ENCODE measurements at regions not wholly inside any gene's neighbourhood (a gene's known extent, or its start where the extent isn't known, plus 50 kb on each side); places are given as distances from the start of the nearest gene placed in this dataset.

DNA sequence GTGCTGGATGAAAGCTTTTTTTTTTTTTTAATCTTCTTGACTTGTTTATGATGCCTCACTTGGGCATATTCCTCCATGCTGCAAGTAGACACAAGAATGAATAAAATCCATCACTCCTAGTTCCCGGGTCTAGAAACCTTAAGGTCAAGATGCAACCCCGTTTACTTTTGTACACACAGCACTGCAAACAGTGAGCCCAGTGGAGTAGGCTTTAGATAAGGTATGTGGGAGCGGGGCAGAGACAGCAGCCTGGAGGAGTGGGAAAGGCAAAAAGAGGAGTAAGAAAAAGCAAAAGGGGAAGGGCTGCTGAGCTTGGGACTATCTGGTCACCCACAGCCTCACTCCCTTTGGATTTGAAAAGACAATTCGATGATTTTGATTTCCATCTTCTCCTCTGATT lies 429.8 kb upstream of the ARGLU1 start:
- ChIA-PET CTCF (no interaction called here), POLR2A (ENCODE audit: unreplicated experiment) (interaction anchor here (0.7 kb wide), 1 partner anchor 483 kb away, joined by 11 read pairs; no protein-coding TSS in a partner anchor)
- no peaks in the 10 kb centered on the region; the same call in 1 of the 2 replicates for H3K27me3 ChIP-seq (ENCODE audit: insufficient read depth, low read depth)
- H2AFZ ChIP-seq: no peak overlapping the region
- BruUV-seq (replicated peaks): no TSS peak
- TF ChIP-seq CTCF (conservative IDR thresholded peaks at IDR 0.05) (no peak), EZH2 (IDR thresholded peaks at IDR 0.05; ENCODE audit: low read depth) (no peak)
- H3K9me3 ChIP-seq (ENCODE audit: insufficient read depth, low read depth): no peaks in the 10 kb centered on the region
- H3K36me3 ChIP-seq (ENCODE audit: low read depth): no peaks in the 10 kb centered on the region
- no peak overlapping the region for H3K4me3 ChIP-seq
- no peaks in the 10 kb centered on the region for H3K79me2 ChIP-seq (ENCODE audit: low read depth)
- no peaks in the 10 kb centered on the region for H3K4me1 ChIP-seq (replicated peaks; ENCODE audit: insufficient read depth)
- H3K4me2 ChIP-seq: no peak overlapping the region
- H3F3A ChIP-seq (ENCODE audit: insufficient read depth, low read depth): no peaks in the 10 kb centered on the region
- no peaks in the 10 kb centered on the region; the same call in 1 of the 2 replicates for H3K9me2 ChIP-seq (ENCODE audit: insufficient read depth)
- no peak overlapping the region for H3K27ac ChIP-seq
- no peak for DNase-seq
- no peaks in the 10 kb centered on the region for H4K20me1 ChIP-seq (ENCODE audit: insufficient read depth)
- intact Hi-C loops (cut with micrococcal nuclease; ENCODE audit: unreplicated experiment): no loop called here

DNA sequence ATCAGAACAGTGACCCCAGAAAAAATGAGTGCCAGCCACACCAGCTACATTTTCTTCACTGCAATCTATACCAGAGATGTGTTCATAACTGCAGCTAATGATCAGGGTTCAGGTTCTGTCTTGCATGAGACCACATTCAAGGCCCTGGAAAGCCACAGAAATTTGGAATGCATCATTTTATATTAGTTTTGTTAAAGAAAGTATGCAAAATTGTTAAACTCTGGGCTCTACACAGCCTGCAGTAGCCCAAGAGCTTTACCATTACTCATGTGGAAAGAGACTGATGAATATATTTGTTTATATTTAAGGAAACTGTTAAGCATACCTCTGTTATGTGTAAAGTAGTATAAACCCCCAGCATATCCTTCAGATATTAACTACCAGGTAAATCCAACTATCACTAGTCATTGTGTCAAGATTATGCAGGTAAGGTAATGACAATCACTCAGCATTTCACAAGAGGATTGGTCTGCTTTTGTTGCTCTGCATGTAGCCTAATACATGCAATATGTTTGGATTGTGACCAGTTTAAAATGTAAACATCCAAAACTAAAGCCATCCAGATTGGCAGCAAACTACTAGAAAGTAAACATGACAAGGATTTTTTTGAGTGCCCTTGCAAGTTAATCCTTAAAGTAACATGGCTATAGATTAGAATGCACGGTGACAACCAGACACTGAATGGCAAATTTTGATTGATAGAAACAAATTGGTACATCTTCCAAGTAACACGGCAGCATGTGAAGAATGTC lies 429.1 kb upstream of the ARGLU1 start:
- CTCF ChIA-PET: no interaction called here

DNA sequence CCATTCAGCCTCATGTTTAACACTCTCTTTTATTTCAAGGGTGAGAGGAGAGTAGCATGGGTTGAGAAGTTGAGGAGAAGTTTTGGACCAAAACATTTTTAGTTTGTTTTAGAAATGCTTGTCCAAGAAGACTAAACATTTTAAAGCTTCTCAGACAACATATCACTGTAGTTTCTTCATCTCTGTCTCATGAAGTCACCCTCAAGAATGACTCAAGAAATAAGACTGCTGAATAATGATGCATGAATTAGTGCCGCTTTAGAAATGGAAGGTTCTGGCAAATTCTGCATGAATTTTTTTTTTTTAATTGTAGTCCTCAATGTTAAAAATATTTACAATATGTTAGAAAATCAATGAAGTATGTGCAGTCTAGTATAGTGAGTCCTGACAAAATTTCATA lies 422.7 kb upstream of the ARGLU1 start:
- no peaks in the 10 kb centered on the region for H3K79me2 ChIP-seq (ENCODE audit: low read depth)
- DNase-seq: no peak
- CTCF ChIA-PET: no interaction called here
- intact Hi-C loops (cut with micrococcal nuclease; ENCODE audit: unreplicated experiment): no loop called here
- no peaks in the 10 kb centered on the region for H3K9me3 ChIP-seq (ENCODE audit: insufficient read depth, low read depth)
- no peaks in the 10 kb centered on the region for H3K4me1 ChIP-seq (replicated peaks; ENCODE audit: insufficient read depth)
- no peak overlapping the region for H3K4me3 ChIP-seq
- no peaks in the 10 kb centered on the region for H3F3A ChIP-seq (ENCODE audit: insufficient read depth, low read depth)
- no peak overlapping the region for H3K4me2 ChIP-seq
- TF ChIP-seq EZH2 (IDR thresholded peaks at IDR 0.05; ENCODE audit: low read depth): no peak
- no peak for TF ChIP-seq CTCF (conservative IDR thresholded peaks at IDR 0.05)
- H3K36me3 ChIP-seq (ENCODE audit: low read depth): no peaks in the 10 kb centered on the region
- no peaks in the 10 kb centered on the region for H4K20me1 ChIP-seq (ENCODE audit: insufficient read depth)
- H3K9me2 ChIP-seq (ENCODE audit: insufficient read depth): 0 out of 2 replicates have a peak, but pooled peaks cover 4% of the 10 kb centered on the region
- no peaks in the 10 kb centered on the region for H3K27me3 ChIP-seq (ENCODE audit: insufficient read depth, low read depth)
- no TSS peak for BruUV-seq (replicated peaks)
- no peak overlapping the region for H3K27ac ChIP-seq
- POLR2A ChIA-PET (ENCODE audit: unreplicated experiment): no interaction called here
- H2AFZ ChIP-seq: no peak overlapping the region

More for the DNA sequence above, 429.1 kb upstream of the ARGLU1 start:
- DNase-seq: no peak
- POLR2A ChIA-PET (ENCODE audit: unreplicated experiment): no interaction called here
- no peaks in the 10 kb centered on the region; the same call in 1 of the 2 replicates for H3K9me2 ChIP-seq (ENCODE audit: insufficient read depth)
- no peaks in the 10 kb centered on the region for H3K9me3 ChIP-seq (ENCODE audit: insufficient read depth, low read depth)
- intact Hi-C loops (cut with micrococcal nuclease; ENCODE audit: unreplicated experiment): no loop called here
- no peak overlapping the region for H3K4me3 ChIP-seq
- no peaks in the 10 kb centered on the region for H3K36me3 ChIP-seq (ENCODE audit: low read depth)
- no peak overlapping the region for H3K4me2 ChIP-seq
- H3F3A ChIP-seq (ENCODE audit: insufficient read depth, low read depth): no peaks in the 10 kb centered on the region
- no peaks in the 10 kb centered on the region; the same call in 1 of the 2 replicates for H3K27me3 ChIP-seq (ENCODE audit: insufficient read depth, low read depth)
- TF ChIP-seq CTCF (conservative IDR thresholded peaks at IDR 0.05) (no peak), EZH2 (IDR thresholded peaks at IDR 0.05; ENCODE audit: low read depth) (no peak)
- no peak overlapping the region for H3K27ac ChIP-seq
- BruUV-seq (replicated peaks): no TSS peak
- no peaks in the 10 kb centered on the region for H3K79me2 ChIP-seq (ENCODE audit: low read depth)
- no peak overlapping the region for H2AFZ ChIP-seq
- H4K20me1 ChIP-seq (ENCODE audit: insufficient read depth): no peaks in the 10 kb centered on the region
- no peaks in the 10 kb centered on the region for H3K4me1 ChIP-seq (replicated peaks; ENCODE audit: insufficient read depth)
